ENCODE measurements at regions not wholly inside any gene's neighbourhood (a gene's known extent, or its start where the extent isn't known, plus 50 kb on each side); places are given as distances from the start of the nearest gene placed in this dataset.

DNA sequence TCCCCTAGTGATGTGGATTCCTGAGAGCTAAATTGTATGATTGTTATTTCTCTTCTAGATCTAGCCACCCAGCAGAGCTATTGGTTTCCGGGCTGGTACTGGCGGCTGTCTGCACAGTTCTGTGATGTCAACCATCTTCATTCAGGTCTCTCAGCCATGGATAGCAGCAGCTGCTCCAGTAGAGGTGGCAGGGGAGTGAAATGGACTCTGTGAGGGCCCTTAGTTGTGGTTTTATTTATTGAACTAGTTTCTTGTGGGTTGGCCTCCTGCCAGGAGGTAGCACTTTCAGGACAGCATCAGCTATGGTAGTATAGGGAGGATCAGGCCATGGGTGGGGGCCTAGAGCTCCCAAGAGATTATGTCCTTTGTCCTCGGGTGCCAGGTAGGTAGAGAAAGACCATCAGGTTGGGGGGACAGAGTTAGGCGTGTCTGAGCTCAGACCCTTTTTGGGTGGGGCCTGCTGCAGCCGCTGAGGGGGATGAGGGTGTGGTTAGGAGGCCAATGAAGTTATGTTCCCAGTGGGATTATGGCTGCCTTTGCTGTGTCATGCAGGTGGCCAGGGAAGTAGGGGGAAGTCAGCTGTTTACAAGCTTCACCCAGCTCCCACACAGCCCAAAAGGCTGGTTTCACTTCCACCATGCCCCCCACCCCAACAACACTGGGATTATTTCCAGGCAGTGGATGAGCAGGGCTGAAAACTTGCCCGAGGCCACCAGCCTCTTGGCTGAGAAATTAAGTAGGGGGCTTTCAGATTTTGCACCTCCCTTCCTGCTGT is 55.1 kb upstream of the RGS4 start:
- no peak overlapping the region for H3K4me3 ChIP-seq
- in situ Hi-C loops (cut with MboI; ENCODE audit: low pct_unique_long_range_greater_than_20kb in 2 of 9, low sequenced_read_pairs in 9 of 9, unreplicated experiment in 9 of 9) = no loop called here
- H3K4me1 ChIP-seq (replicated peaks in 1 of 2) = no peaks in the 10 kb centered on the region
- 33 to 100% (median 63%) methylated on average over 1 to 6 of the region's 6 CpGs; no CpG with 5 or more reads in 4 of the 10 experiments for WGBS, 10 experiments
- no peak overlapping the region for H3K27ac ChIP-seq
- ATAC-seq (replicated peaks in 6 of 8) = no peak

DNA sequence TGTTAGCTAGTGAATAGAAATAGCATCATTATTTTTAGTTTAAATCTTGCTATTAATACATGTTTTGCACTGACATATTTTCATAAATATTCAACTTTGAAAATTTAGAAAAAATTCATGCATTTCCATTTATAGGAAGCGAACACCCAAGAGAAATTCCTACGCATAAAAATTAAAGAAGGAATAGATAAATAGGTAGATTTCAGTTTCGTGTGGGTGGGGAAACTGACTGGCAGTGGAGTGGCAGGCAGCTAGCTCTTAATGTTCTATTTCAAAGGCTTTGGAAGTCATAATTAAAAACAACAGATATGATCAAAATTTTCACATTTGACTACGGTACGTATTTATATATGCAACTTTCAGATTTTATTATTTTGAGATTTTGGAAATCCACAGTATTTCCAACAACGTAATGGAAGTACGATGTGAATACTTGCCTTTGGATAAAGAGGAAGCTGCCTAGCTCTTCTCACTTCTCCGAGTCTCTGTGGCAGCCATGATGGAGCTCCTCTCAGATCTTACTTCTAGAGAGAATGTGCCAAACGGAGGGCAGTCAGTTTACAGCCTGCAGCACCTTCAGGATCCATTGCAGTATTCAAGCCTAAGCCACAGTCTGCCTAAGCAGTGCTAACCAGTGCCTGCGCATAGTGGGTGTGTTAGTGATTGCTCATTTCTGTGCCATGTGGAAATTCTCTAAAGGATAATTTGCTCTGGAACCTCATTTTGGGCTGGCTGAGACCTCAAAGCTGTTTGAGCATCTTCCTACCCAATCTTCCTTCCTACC is 62.9 kb upstream of the RGS4 start:
- 40 to 97% (median 92%) methylated on average over 3 to 10 of the region's 10 CpGs for whole genome bisulfite sequencing, 10 experiments
- H3K27ac ChIP-seq = no peak overlapping the region
- no peaks in the 10 kb centered on the region for H3K4me1 ChIP-seq (replicated peaks in 1 of 2)
- no peak for ATAC-seq (replicated peaks in 6 of 8)
- in situ Hi-C loops (cut with MboI; ENCODE audit: low pct_unique_long_range_greater_than_20kb in 2 of 9, low sequenced_read_pairs in 9 of 9, unreplicated experiment in 9 of 9) = no loop called here
- no peak overlapping the region for H3K4me3 ChIP-seq

DNA sequence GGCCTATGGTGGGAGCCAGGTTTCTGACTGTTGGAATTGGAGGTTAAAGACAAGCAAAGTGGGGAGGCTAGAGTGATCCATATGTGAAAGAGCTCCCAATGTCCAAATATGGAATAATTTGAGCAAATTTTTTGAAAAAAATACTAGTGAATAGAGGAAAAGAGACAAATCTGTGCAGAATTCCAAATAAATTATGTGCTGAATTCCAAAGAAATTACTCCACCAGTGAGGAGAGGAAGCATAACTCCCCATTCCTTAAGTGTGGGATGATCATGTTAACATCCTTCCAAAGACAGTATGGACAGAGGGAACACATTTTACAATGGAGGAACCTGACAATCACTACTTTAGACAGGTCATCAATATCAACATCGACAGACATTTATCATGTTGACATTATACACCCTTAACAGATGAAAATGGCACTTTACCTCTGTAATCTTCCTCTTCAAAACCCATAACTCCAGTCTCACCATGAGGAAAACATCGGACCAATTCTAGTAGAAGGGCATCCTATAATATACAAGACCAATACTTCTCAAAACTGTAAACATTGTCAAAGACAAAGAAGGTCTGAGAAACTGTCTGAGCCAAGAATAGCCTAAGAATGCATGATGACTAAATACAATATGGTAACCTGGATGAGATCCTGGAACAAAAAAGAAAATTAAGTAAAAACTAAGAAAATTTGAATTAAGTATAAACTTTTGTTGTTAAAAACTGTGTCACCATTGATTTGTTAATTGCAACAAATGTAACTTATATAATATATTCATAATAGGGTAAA is 71.5 kb upstream of the RGS4 start:
- WGBS, 10 experiments = 73 to 94% (median 84%) methylated on average over 1 to 2 of the region's 2 CpGs; no CpG with 5 or more reads in 2 of the 10 experiments
- H3K27ac ChIP-seq = no peak overlapping the region

DNA sequence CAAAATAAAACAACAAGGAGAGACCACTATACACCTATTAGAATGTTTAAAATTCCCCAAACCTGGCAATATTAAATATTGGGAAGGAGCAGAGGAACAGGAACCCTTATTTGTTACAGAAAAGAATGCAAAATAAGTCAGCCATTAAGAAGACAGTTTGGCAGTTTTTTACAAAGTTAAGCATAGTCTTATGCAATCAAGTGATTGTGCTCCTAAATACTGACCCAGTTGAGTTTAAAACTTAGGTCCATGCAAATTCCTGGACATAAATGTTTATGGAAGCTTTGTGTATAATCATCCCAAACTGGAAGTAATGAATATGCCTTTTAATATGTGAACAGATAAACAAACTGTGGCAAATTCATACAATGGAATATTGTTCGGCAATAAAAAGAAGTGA is 72.9 kb upstream of the RGS4 start:
- Histone ChIP-seq H3K4me1 (replicated peaks in 1 of 2) (no peaks in the 10 kb centered on the region), H3K27ac (no peak overlapping the region), H3K4me3 (no peak overlapping the region)
- WGBS, 10 experiments = 71 to 100% (median 90%) methylated on average over 1 of the region's 1 CpG; no CpG with 5 or more reads in 3 of the 10 experiments
- ATAC-seq (replicated peaks in 6 of 8) = no peak
- in situ Hi-C loops (cut with MboI; ENCODE audit: low pct_unique_long_range_greater_than_20kb in 2 of 9, low sequenced_read_pairs in 9 of 9, unreplicated experiment in 9 of 9) = no loop called here

More for the DNA sequence above, 71.5 kb upstream of the RGS4 start:
- in situ Hi-C loops (cut with MboI; ENCODE audit: low pct_unique_long_range_greater_than_20kb in 2 of 9, low sequenced_read_pairs in 9 of 9, unreplicated experiment in 9 of 9) = no loop called here
- Histone ChIP-seq H3K4me1 (replicated peaks in 1 of 2) (no peaks in the 10 kb centered on the region), H3K4me3 (no peak overlapping the region)
- ATAC-seq (replicated peaks in 6 of 8) = no peak

DNA sequence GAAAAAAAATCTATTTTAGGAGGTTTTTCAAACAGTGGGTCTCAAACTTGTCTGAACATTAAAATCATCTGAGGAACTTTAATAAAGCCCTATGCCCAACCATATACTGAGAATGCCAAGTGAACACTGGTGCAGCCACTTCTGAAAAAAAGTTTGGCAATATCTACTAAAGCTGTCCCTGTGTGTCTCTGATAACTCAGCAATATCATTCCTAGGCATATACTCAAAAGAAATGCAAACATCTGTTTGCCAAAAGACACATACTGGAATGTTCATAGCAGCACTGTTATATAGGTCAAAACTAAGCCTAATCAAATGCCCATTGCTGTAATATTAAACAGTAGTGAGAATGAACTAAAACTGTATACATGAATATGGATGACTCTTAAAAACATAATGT is 74.2 kb upstream of the RGS4 start:
- in situ Hi-C loops (cut with MboI; ENCODE audit: low pct_unique_long_range_greater_than_20kb in 2 of 9, low sequenced_read_pairs in 9 of 9, unreplicated experiment in 9 of 9) = no loop called here
- H3K27ac ChIP-seq = no peak overlapping the region
- no peak overlapping the region for H3K4me3 ChIP-seq
- no peaks in the 10 kb centered on the region for H3K4me1 ChIP-seq (replicated peaks in 1 of 2)
- no peak for ATAC-seq (replicated peaks in 6 of 8)

DNA sequence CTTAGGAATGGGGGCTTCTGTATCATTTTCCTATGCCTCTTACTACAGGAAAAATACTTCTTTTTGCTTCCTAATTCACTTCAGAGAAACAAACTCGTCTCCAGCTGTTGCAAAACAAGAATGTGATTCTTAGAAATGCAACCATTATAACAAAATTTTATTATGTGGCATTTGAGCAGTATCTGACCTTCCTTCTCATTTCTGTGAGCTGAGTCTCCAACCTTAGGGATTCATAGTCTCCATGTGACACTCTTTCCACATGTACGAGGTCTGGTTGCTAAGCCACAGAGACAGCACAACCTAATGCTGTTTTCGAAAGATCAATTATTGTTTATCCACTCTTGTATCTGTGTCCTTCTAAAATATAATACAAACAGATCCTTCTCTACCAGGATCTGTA is 75.3 kb upstream of the RGS4 start:
- ATAC-seq (replicated peaks in 6 of 8) = no peak
- 17 to 68% (median 50%) methylated on average over 1 to 3 of the region's 3 CpGs; no CpG with 5 or more reads in 1 of the 10 experiments for WGBS, 10 experiments
- H3K4me3 ChIP-seq = no peak overlapping the region
- no peak overlapping the region for H3K27ac ChIP-seq
- in situ Hi-C loops (cut with MboI; ENCODE audit: low pct_unique_long_range_greater_than_20kb in 2 of 9, low sequenced_read_pairs in 9 of 9, unreplicated experiment in 9 of 9) = no loop called here
- H3K4me1 ChIP-seq (replicated peaks in 1 of 2) = no peaks in the 10 kb centered on the region

DNA sequence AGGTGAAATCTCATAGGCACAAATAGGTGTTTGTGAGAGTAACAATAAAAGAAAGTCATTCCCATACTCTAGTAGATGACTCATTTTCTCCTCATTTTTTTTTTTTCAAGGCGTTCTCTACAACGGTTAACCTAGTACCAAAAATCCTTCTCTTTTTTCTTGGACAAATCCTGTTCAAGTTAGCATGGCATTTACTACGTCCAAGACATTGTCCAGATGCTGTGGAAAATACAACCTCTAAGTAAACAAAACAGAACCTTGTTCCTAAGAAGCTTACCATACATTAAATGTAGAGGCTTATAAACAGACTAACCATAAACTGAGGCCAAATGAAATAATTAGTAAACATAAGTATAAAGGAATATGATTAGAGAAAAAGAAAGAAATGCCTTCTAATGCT is 76.2 kb upstream of the RGS4 start:
- no peak overlapping the region for H3K4me3 ChIP-seq
- no peak for ATAC-seq (replicated peaks in 6 of 8)
- peaks cover 0 to 3% of the 10 kb centered on the region in 2 donors for H3K4me1 ChIP-seq (replicated peaks in 1 of 2)
- H3K27ac ChIP-seq = no peak overlapping the region
- WGBS, 10 experiments = 41 to 90% (median 81%) methylated on average over 1 to 3 of the region's 3 CpGs
- in situ Hi-C loops (cut with MboI; ENCODE audit: low pct_unique_long_range_greater_than_20kb in 2 of 9, low sequenced_read_pairs in 9 of 9, unreplicated experiment in 9 of 9) = no loop called here

DNA sequence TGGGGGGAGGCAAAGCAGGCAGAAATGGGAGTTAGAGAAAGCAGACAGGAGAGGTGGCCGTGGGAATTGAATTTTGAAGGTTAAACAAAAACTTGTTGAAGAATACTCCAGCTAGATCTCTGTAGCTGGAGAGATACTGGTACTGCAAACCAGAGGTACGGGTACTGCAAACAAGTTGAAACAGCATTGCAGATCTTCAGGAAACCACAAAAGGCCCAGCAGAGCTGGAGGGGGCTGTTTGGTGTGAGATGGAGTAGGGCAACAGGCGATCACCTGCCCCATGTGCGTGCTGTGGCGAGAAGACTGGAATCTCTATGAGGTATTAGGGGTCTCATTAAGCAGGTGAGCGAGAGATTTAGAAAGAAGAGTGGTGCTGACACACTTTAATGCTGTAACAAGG is 77.7 kb upstream of the RGS4 start:
- in situ Hi-C loops (cut with MboI; ENCODE audit: low pct_unique_long_range_greater_than_20kb in 2 of 9, low sequenced_read_pairs in 9 of 9, unreplicated experiment in 9 of 9) = no loop called here
- no peak for ATAC-seq (replicated peaks in 6 of 8)
- Histone ChIP-seq H3K4me3 (no peak overlapping the region), H3K27ac (no peak overlapping the region), H3K4me1 (replicated peaks in 1 of 2) (peaks cover 0 to 18% of the 10 kb centered on the region in 2 donors)
- WGBS, 10 experiments = 0 to 98% (median 80%) methylated on average over 1 to 6 of the region's 6 CpGs

DNA sequence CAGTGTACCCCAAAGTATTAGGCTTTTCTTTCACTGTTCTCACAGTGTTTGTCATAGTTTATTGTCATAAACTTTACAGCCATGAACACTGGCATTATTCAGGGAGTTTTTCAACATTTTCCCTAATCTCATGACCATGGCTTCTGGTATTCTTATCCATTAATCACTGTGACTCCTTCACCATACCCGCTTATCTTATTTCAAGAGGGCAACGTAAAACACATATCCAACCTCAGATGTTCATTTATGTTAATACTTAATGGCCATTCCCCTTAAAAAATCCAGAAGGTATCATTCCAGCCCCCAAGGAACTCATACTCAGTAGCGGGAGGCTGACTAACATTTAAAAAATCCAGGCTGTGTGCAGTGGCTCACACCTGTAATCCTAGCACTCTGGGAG is 78.5 kb upstream of the RGS4 start:
- in situ Hi-C loops (cut with MboI; ENCODE audit: low pct_unique_long_range_greater_than_20kb in 2 of 9, low sequenced_read_pairs in 9 of 9, unreplicated experiment in 9 of 9) = no loop called here
- WGBS, 10 experiments = 67 to 100% (median 91%) methylated on average over 1 to 3 of the region's 3 CpGs; no CpG with 5 or more reads in 1 of the 10 experiments
- Histone ChIP-seq H3K4me3 (no peak overlapping the region), H3K4me1 (replicated peaks in 1 of 2) (peaks cover 0 to 24% of the 10 kb centered on the region in 2 donors), H3K27ac (no peak overlapping the region)
- no peak for ATAC-seq (replicated peaks in 6 of 8)

DNA sequence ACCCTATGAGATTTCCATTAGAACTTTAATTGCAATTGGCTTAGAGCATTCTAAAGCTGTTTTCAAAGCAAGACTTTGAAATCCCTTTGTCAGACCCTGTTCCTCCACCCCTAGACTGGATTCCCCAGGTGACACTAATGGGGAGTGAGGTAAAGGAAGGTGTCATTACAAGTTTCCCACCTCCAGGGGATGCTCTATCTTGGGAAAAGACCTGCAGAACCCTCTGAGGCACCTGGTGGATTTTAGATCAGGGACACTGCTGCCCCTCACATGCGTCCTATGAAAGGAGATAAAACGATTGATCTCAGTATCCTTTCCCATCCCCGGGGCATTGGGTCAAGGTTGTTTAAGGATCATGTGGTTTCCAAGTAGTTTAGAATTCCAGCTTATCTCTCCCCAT is 80.3 kb upstream of the RGS4 start:
- ATAC-seq (replicated peaks in 6 of 8) = no peak
- Histone ChIP-seq H3K27ac (no peak overlapping the region), H3K4me3 (no peak overlapping the region), H3K4me1 (replicated peaks in 1 of 2) (peaks cover 0 to 24% of the 10 kb centered on the region in 2 donors)
- 57 to 92% (median 80%) methylated on average over 2 to 3 of the region's 3 CpGs; no CpG with 5 or more reads in 3 of the 10 experiments for WGBS, 10 experiments
- in situ Hi-C loops (cut with MboI; ENCODE audit: low pct_unique_long_range_greater_than_20kb in 2 of 9, low sequenced_read_pairs in 9 of 9, unreplicated experiment in 9 of 9) = no loop called here

DNA sequence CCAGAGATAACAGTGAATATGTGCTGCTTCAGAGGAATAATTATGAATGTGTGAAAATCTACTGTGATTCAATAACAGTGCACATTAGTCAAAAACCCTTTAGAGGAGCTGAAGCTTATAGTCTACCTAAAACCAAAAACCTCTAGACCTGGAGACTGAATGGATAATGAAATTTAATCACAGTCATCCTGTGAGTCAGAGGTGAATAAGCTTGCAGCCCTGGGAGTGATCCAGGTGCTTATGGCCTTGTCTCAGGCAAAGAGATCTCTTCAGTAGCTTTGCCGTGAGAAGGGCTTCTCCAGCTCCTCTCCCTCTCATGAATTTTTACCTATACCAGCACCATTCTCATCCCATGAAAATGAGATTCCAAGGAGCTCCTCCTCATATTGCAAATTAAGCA is 81.3 kb upstream of the RGS4 start:
- peak in 2 of 8 experiments; percentile 17 to 27 for ATAC-seq (replicated peaks in 6 of 8)
- Histone ChIP-seq H3K4me3 (no peak overlapping the region), H3K4me1 (replicated peaks in 1 of 2) (peaks cover 0 to 24% of the 10 kb centered on the region in 2 donors), H3K27ac (no peak overlapping the region)
- WGBS, 10 experiments = 80 to 100% (median 85%) methylated on average over 1 of the region's 1 CpG; no CpG with 5 or more reads in 4 of the 10 experiments
- in situ Hi-C loops (cut with MboI; ENCODE audit: low pct_unique_long_range_greater_than_20kb in 2 of 9, low sequenced_read_pairs in 9 of 9, unreplicated experiment in 9 of 9) = no loop called here

DNA sequence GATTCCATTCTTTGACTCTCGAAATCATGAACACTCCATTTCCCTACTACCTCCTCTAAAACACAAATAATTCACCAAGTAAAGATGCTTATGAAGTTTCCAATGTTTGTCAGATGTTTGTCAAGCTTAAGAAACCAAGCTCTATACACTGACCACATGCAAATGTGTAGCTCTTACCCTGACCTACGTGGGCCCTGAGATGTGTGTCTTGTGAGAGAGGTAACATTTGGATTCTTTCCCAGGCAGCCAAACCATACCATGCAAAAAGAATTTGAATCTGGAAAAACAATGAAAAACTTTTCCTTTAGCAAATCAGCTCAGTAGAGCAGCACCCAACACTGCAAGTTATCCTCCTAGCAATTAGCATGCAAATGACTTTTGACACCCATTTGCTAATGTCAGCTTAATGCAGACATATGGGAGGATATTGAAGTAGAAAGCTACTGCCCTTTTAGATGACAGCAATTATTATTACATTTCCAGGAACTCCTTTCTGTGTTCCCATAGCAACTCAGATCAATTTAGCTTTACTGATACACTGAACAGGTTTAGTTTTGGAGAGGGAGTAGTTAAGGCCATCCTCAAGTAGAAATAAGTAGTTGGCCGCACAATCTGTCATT is 83.2 kb upstream of the RGS4 start:
- peak in 3 of 8 experiments; percentile 30 to 87 (median 60) for ATAC-seq (replicated peaks in 6 of 8)
- Histone ChIP-seq H3K4me1 (replicated peaks in 1 of 2) (peaks cover 0 to 29% of the 10 kb centered on the region in 2 donors), H3K4me3 (no peak overlapping the region), H3K27ac (no peak overlapping the region)
- WGBS, 10 experiments = 33 to 94% (median 80%) methylated on average over 1 to 3 of the region's 3 CpGs; no CpG with 5 or more reads in 2 of the 10 experiments
- in situ Hi-C loops (cut with MboI; ENCODE audit: low pct_unique_long_range_greater_than_20kb in 2 of 9, low sequenced_read_pairs in 9 of 9, unreplicated experiment in 9 of 9) = no loop called here
